ENCODE measurements at regions not wholly inside any gene's neighbourhood (a gene's known extent, or its start where the extent isn't known, plus 50 kb on each side); places are given as distances from the start of the nearest gene placed in this dataset.

DNA sequence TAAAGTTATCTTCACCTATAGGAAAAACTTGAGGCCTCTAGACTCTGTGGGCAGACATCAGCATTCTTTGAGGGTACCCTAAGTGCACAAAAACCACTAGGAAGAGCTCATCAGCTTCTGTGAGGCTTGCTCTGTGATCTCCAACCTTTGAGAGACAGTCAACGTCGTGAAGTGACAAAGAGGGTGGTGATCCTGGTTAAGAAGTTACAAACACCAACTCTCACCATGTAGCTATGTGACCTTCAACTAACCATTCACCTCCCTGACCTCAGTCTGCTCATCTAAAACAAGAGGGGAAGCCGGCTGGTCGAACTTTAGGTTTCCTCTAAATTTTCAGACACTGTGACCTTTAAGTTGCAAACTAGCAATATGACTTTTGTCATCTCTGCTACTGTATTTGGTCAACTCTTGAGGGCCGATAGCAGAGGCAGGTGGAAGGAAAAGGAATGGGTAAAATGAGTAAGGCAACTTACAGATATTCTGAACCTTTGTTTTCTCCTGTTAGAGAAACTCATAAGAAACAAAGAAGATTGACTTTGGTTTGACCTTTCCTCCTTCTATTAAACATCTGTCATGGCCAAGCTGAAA is 103.2 kb upstream of the PARP11 start:
- no peak overlapping the region for H3K9ac ChIP-seq (ENCODE audit: low read depth, low read length, poor library complexity)
- H2AFZ ChIP-seq (ENCODE audit: low read length) = no peak overlapping the region
- no peaks in the 10 kb centered on the region for H3K36me3 ChIP-seq (replicated peaks in 1 of 2; ENCODE audit: control insufficient read depth in 2 of 2, insufficient read depth in 2 of 2, low read length in 2 of 2)
- H3K4me1 ChIP-seq (ENCODE audit: control insufficient read depth in 2 of 2, insufficient read depth in 1 of 2, low read depth in 1 of 2, low read length in 2 of 2) = no peaks in the 10 kb centered on the region
- DNase-seq (ENCODE audit: low spot score) = no peak
- H3K27ac ChIP-seq (replicated peaks; ENCODE audit: low read length) = no peak overlapping the region
- H3K14ac ChIP-seq (ENCODE audit: low read length) = no peak overlapping the region
- H3K27me3 ChIP-seq (ENCODE audit: control insufficient read depth in 3 of 3, insufficient read depth in 3 of 3, low read depth in 1 of 3, low read length in 3 of 3) = no peaks in the 10 kb centered on the region
- no peak overlapping the region for H3K4me2 ChIP-seq (ENCODE audit: insufficient read depth, low read length, poor library complexity, severe bottlenecking)
- H3K4me3 ChIP-seq (ENCODE audit: low read length in 2 of 2) = no peak overlapping the region
- peaks cover 0 to 20% of the 10 kb centered on the region in 2 donors for H3K9me3 ChIP-seq (replicated peaks in 1 of 2; ENCODE audit: control insufficient read depth in 2 of 2, insufficient read depth in 1 of 2, low read depth in 1 of 2, low read length in 2 of 2)
- no peak overlapping the region for H4K91ac ChIP-seq (ENCODE audit: low read depth, low read length, poor library complexity)
- no peak overlapping the region for H2BK5ac ChIP-seq (ENCODE audit: low read length)
- H3K23ac ChIP-seq (ENCODE audit: low read depth, low read length, poor library complexity) = no peak overlapping the region
- no peak overlapping the region for H3K4ac ChIP-seq (ENCODE audit: low read length)
- H2AK5ac ChIP-seq (ENCODE audit: low read depth, low read length) = no peak overlapping the region
- H2BK120ac ChIP-seq (ENCODE audit: low read depth, low read length) = no peak overlapping the region
- no peak overlapping the region for H2BK15ac ChIP-seq (ENCODE audit: low read length)
- no peaks in the 10 kb centered on the region for H3K79me1 ChIP-seq (ENCODE audit: low read depth, low read length)
- WGBS, 2 donors (ENCODE audit: extremely low coverage in 2 of 2, insufficient read length in 2 of 2, insufficient replicate concordance in 1 of 2) = no CpG with 5 or more reads among the region's 5 CpGs
- H2BK12ac ChIP-seq (ENCODE audit: low read length) = no peak overlapping the region
- no peak overlapping the region for H4K8ac ChIP-seq (ENCODE audit: low read depth, low read length)
- no peak overlapping the region for H3K18ac ChIP-seq (ENCODE audit: low read length)

DNA sequence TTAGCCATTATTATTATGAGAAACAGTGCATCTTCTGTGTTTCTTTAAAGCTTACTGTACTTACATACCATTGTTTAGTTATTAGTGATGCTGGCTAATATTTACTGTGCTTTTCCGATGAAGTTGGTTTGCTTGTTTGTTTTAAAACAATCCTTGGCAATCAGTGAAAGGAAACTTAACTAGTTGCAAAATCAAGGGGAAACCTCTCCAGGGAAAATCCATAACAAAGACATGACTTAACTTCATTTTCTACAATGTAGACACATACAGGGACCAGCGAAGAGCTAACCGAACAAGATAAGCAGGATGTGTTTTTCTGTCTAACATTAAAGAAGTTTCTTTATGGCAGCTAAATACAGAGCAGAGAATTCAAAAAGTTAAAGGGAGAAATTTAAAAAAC is 102.5 kb upstream of the PARP11 start:
- DNase-seq (ENCODE audit: low spot score) = no peak
- H3K27me3 ChIP-seq (ENCODE audit: control insufficient read depth in 3 of 3, insufficient read depth in 3 of 3, low read depth in 1 of 3, low read length in 3 of 3) = no peaks in the 10 kb centered on the region
- H2BK12ac ChIP-seq (ENCODE audit: low read length) = no peak overlapping the region
- no peak overlapping the region for H3K4ac ChIP-seq (ENCODE audit: low read length)
- H3K23ac ChIP-seq (ENCODE audit: low read depth, low read length, poor library complexity) = no peak overlapping the region
- no peak overlapping the region for H3K4me3 ChIP-seq (ENCODE audit: low read length in 2 of 2)
- peaks cover 0 to 24% of the 10 kb centered on the region in 2 donors for H3K9me3 ChIP-seq (replicated peaks in 1 of 2; ENCODE audit: control insufficient read depth in 2 of 2, insufficient read depth in 1 of 2, low read depth in 1 of 2, low read length in 2 of 2)
- H3K4me2 ChIP-seq (ENCODE audit: insufficient read depth, low read length, poor library complexity, severe bottlenecking) = no peak overlapping the region
- no peak overlapping the region for H3K14ac ChIP-seq (ENCODE audit: low read length)
- no peak overlapping the region for H2BK15ac ChIP-seq (ENCODE audit: low read length)
- WGBS, 2 donors (ENCODE audit: extremely low coverage in 2 of 2, insufficient read length in 2 of 2, insufficient replicate concordance in 1 of 2) = no CpG with 5 or more reads among the region's 3 CpGs
- H2BK5ac ChIP-seq (ENCODE audit: low read length) = no peak overlapping the region
- H2AFZ ChIP-seq (ENCODE audit: low read length) = no peak overlapping the region
- H3K27ac ChIP-seq (replicated peaks; ENCODE audit: low read length) = no peak overlapping the region
- H3K79me1 ChIP-seq (ENCODE audit: low read depth, low read length) = no peaks in the 10 kb centered on the region
- H3K36me3 ChIP-seq (replicated peaks in 1 of 2; ENCODE audit: control insufficient read depth in 2 of 2, insufficient read depth in 2 of 2, low read length in 2 of 2) = no peaks in the 10 kb centered on the region
- no peaks in the 10 kb centered on the region for H3K4me1 ChIP-seq (ENCODE audit: control insufficient read depth in 2 of 2, insufficient read depth in 1 of 2, low read depth in 1 of 2, low read length in 2 of 2)
- H3K18ac ChIP-seq (ENCODE audit: low read length) = no peak overlapping the region
- H2AK5ac ChIP-seq (ENCODE audit: low read depth, low read length) = no peak overlapping the region
- H4K91ac ChIP-seq (ENCODE audit: low read depth, low read length, poor library complexity) = no peak overlapping the region
- H3K9ac ChIP-seq (ENCODE audit: low read depth, low read length, poor library complexity) = no peak overlapping the region
- no peak overlapping the region for H2BK120ac ChIP-seq (ENCODE audit: low read depth, low read length)
- H4K8ac ChIP-seq (ENCODE audit: low read depth, low read length) = no peak overlapping the region

DNA sequence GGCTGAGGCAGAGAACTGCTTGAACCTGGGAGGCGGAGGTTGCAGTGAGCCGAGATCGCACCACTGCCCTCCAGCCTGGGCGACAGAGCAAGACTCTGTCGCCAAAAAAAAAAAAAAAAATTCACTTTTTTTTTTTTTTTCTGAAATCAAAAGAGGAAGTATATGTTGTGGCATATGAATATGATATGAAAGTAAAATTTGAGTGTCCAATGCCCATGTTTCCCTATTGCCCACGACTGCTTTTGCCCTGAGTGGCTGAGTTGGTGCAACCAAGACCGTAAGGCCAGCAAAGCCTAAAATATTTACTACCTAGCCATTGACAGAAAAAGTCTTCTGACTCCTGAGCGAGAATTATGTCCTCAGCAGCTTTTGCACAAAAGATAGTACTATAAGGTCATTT is 101.7 kb upstream of the PARP11 start:
- no CpG with 5 or more reads among the region's 8 CpGs for WGBS, 2 donors (ENCODE audit: extremely low coverage in 2 of 2, insufficient read length in 2 of 2, insufficient replicate concordance in 1 of 2)
- H3K27ac ChIP-seq (replicated peaks; ENCODE audit: low read length) = no peak overlapping the region
- H4K91ac ChIP-seq (ENCODE audit: low read depth, low read length, poor library complexity) = no peak overlapping the region

DNA sequence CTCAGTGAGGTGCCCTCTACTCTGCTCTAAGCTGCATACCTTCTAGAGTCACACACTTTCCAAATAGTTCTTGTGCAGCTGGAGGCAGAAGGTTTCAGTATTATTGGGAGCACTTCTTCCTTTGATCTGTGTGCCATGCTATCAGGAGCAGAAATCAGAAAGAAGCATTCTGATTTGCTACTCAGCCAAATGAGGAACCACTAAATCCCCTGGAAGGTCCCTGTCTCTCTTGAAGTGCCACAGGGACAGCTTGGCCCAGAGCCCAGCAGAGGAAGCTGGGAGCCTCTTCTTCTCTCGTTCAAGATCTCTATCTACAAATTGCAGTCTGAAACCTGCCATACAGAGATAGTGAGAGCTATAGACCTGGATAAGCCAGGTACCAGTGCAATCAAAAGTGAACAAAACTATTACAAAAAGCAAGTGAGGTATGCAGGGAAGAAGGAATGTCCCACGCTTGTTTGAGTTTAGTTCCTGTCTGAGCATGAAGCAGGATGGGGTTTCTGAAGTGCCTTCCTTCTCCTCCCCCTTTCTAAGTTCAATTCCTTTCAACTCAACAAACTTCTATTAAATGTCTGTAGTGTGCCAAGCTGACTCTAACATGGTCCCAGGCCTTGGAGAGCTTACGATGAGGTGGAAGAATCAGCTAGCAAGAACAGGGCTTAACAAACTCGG is 100.9 kb upstream of the PARP11 start:
- H3K27ac ChIP-seq (replicated peaks; ENCODE audit: low read length) = no peak overlapping the region
- WGBS, 2 donors (ENCODE audit: extremely low coverage in 2 of 2, insufficient read length in 2 of 2, insufficient replicate concordance in 1 of 2) = no CpG with 5 or more reads among the region's 4 CpGs

More for the DNA sequence above, 101.7 kb upstream of the PARP11 start:
- Histone ChIP-seq H3K4me3 (ENCODE audit: low read length in 2 of 2) (no peak overlapping the region), H2AK5ac (ENCODE audit: low read depth, low read length) (no peak overlapping the region), H2BK5ac (ENCODE audit: low read length) (no peak overlapping the region), H3K4me2 (ENCODE audit: insufficient read depth, low read length, poor library complexity, severe bottlenecking) (no peak overlapping the region), H3K4ac (ENCODE audit: low read length) (no peak overlapping the region), H3K9ac (ENCODE audit: low read depth, low read length, poor library complexity) (no peak overlapping the region), H2BK120ac (ENCODE audit: low read depth, low read length) (no peak overlapping the region), H3K14ac (ENCODE audit: low read length) (no peak overlapping the region), H3K4me1 (ENCODE audit: control insufficient read depth in 2 of 2, insufficient read depth in 1 of 2, low read depth in 1 of 2, low read length in 2 of 2) (no peaks in the 10 kb centered on the region), H3K9me3 (replicated peaks in 1 of 2; ENCODE audit: control insufficient read depth in 2 of 2, insufficient read depth in 1 of 2, low read depth in 1 of 2, low read length in 2 of 2) (peaks cover 0 to 19% of the 10 kb centered on the region in 2 donors), H3K18ac (ENCODE audit: low read length) (no peak overlapping the region), H3K36me3 (replicated peaks in 1 of 2; ENCODE audit: control insufficient read depth in 2 of 2, insufficient read depth in 2 of 2, low read length in 2 of 2) (no peaks in the 10 kb centered on the region), H2BK15ac (ENCODE audit: low read length) (no peak overlapping the region), H3K23ac (ENCODE audit: low read depth, low read length, poor library complexity) (no peak overlapping the region), H2BK12ac (ENCODE audit: low read length) (no peak overlapping the region), H4K8ac (ENCODE audit: low read depth, low read length) (no peak overlapping the region), H2AFZ (ENCODE audit: low read length) (no peak overlapping the region), H3K27me3 (ENCODE audit: control insufficient read depth in 3 of 3, insufficient read depth in 3 of 3, low read depth in 1 of 3, low read length in 3 of 3) (no peaks in the 10 kb centered on the region), H3K79me1 (ENCODE audit: low read depth, low read length) (no peaks in the 10 kb centered on the region)
- no peak for DNase-seq (ENCODE audit: low spot score)

More for the DNA sequence above, 100.9 kb upstream of the PARP11 start:
- H3K23ac ChIP-seq (ENCODE audit: low read depth, low read length, poor library complexity) = no peak overlapping the region
- H3K4me1 ChIP-seq (ENCODE audit: control insufficient read depth in 2 of 2, insufficient read depth in 1 of 2, low read depth in 1 of 2, low read length in 2 of 2) = no peaks in the 10 kb centered on the region
- H3K4ac ChIP-seq (ENCODE audit: low read length) = no peak overlapping the region
- no peak overlapping the region for H4K91ac ChIP-seq (ENCODE audit: low read depth, low read length, poor library complexity)
- no peaks in the 10 kb centered on the region for H3K27me3 ChIP-seq (ENCODE audit: control insufficient read depth in 3 of 3, insufficient read depth in 3 of 3, low read depth in 1 of 3, low read length in 3 of 3)
- no peak overlapping the region for H3K9ac ChIP-seq (ENCODE audit: low read depth, low read length, poor library complexity)
- H2AFZ ChIP-seq (ENCODE audit: low read length) = no peak overlapping the region
- H3K36me3 ChIP-seq (replicated peaks in 1 of 2; ENCODE audit: control insufficient read depth in 2 of 2, insufficient read depth in 2 of 2, low read length in 2 of 2) = no peaks in the 10 kb centered on the region
- H3K79me1 ChIP-seq (ENCODE audit: low read depth, low read length) = no peaks in the 10 kb centered on the region
- H3K14ac ChIP-seq (ENCODE audit: low read length) = no peak overlapping the region
- no peak overlapping the region for H3K4me3 ChIP-seq (ENCODE audit: low read length in 2 of 2)
- no peak overlapping the region for H3K4me2 ChIP-seq (ENCODE audit: insufficient read depth, low read length, poor library complexity, severe bottlenecking)
- no peak overlapping the region for H2AK5ac ChIP-seq (ENCODE audit: low read depth, low read length)
- H3K18ac ChIP-seq (ENCODE audit: low read length) = no peak overlapping the region
- H2BK120ac ChIP-seq (ENCODE audit: low read depth, low read length) = no peak overlapping the region
- H2BK12ac ChIP-seq (ENCODE audit: low read length) = no peak overlapping the region
- DNase-seq (ENCODE audit: low spot score) = no peak
- no peak overlapping the region for H4K8ac ChIP-seq (ENCODE audit: low read depth, low read length)
- peaks cover 0 to 19% of the 10 kb centered on the region in 2 donors for H3K9me3 ChIP-seq (replicated peaks in 1 of 2; ENCODE audit: control insufficient read depth in 2 of 2, insufficient read depth in 1 of 2, low read depth in 1 of 2, low read length in 2 of 2)
- no peak overlapping the region for H2BK15ac ChIP-seq (ENCODE audit: low read length)
- H2BK5ac ChIP-seq (ENCODE audit: low read length) = no peak overlapping the region
